ENCODE measurements at regions not wholly inside any gene's neighbourhood (a gene's known extent, or its start where the extent isn't known, plus 50 kb on each side); places are given as distances from the start of the nearest gene placed in this dataset.
A peak's percentile ranks its signal among the peaks of the same experiment; 100 is the strongest.
"Not testable (repeated sequence)": the region's sequence is repeated elsewhere in the genome, so short reads cannot be mapped to it uniquely, and the experiment has no call there.

- DNase-seq (ENCODE audit: low read depth, low spot score): not testable (repeated sequence)
Measured at GRCh38 chr4:127515259-127515658, 117.5 kb upstream of the INTU start.

GRCh38 chr4:127518046-127518445 lies 114.7 kb upstream of the INTU start:
- DNase-seq (ENCODE audit: low read depth, low spot score): no peak

- peak; percentile 65 for DNase-seq (ENCODE audit: low read depth, low spot score)
Measured at GRCh38 chr4:127521463-127521862, 111.3 kb upstream of the INTU start.

DNA sequence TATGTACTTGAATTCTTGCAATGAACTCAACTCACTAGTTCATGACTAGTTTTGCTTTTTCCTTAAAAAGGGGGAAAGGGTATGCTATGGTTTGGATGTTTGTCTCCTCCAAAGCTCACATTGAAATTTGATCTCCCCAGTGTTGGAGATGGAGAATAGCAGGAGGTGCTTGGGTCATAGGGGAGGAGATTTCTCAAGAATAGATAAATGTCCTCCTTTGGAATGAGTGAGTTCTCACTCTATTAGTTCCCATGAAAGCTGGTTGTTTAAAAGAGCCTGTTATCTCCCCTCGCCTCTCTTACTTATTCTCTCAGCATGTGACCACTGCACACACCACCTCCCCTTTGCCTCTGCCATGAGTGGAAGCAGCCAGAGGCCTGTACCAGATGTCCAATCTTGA lies 109.4 kb upstream of the INTU start:
- DNase-seq (ENCODE audit: low read depth, low spot score): no peak

DNA sequence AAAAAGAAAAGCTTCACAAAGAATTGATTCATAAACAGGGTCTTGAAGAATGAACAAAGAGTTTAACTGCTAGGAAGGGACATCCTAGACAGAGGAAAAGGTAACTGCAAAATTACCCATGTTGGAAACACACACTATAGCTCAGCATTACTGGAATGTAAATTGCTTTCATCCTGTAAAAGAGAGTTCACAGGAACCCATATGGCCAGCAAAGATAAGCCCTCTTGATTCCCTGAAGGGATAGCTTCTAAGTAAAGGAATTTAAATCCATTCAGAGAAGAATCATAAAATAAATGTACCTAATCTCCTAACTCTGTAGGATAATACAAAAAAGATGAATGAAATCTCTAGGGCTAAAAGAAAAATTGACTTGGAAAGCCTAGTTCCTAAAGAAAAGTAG lies 107.1 kb upstream of the INTU start:
- no peak for DNase-seq (ENCODE audit: low read depth, low spot score)

DNA sequence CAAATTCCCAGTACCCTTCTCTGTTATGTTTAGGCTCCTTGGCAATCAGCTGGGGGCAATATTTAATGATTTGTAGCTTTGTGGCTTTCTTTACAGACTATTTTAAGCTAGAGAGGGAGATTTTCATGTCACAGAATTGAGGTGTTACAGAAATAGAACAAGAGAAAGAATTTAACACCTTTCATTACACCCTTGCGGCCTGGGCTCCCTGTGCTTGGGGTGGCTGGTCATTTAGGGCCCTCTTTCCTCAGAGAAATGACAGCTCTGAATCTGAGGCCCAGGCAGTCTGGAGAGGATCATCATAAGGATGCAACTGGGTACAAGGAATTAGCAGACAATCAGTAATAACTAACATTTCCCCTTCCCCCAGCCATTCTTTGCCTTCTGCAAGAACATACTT lies 104.5 kb upstream of the INTU start:
- DNase-seq (ENCODE audit: low read depth, low spot score): no peak

GRCh38 chr4:127529879-127530278 lies 102.9 kb upstream of the INTU start:
- not testable (repeated sequence) for DNase-seq (ENCODE audit: low read depth, low spot score)

DNA sequence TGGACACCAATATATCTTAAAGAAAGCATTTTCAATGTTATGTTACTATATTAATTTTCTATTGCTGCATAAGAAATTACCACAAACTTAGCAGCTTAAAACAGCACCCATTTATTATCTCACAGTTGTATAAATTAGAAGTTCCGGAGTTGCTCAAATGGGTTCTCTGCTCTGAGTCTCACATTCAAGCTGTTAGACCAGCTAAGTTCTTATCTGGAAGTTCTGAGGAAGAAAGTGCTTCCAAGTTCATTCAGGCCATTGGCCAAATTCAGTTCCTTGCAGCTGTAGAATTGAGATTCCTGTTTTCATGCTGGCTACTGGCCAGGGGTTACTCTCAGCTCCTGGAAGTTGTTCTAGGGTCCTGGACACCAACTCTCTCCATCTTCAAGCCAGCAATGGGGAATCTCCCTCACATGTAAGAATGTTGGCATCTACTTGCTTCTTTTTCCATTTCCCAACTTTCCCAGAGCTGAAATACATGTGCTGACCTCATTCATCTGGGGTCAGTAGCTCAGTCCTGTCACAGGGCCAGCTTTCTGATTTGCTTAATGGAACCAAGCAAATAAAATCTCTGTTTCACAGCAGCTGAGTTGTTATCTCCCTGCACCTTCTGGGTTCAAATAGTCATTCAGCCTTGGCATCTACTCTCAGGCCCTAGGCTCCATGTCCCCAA lies 99.6 kb upstream of the INTU start:
- peak; percentile 35 for DNase-seq (ENCODE audit: low read depth, low spot score)

GRCh38 chr4:127534041-127534825 lies 98.5 kb upstream of the INTU start:
- DNase-seq (ENCODE audit: low read depth, low spot score): no peak

- no peak for DNase-seq (ENCODE audit: low read depth, low spot score)
Measured at GRCh38 chr4:127538016-127538415, 94.7 kb upstream of the INTU start.

DNA sequence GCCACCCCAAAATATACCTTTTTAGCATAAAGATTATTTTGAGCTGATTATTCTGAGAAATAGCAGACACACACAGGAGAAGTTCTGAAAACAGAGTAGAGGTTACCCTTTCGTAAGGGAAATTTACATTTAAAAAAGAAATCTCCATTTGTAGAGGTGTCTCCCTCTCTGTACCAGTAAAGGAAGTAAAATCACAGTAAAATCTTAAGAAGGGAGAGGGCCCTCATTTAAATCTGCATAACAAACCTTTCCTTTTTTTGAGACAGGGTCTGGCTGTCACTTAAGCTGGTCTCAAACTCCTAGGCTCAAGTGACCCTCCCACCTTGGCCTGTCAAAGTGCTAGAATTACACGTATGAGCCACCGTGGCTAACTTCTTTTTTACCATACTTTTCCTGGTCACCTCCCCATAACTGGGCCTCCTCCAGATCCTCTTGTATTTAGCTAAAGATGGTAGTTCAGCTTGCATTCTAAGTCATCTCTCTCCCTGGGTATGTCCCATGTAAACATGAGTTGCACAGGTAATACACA lies 92.2 kb upstream of the INTU start:
- no peak for DNase-seq (ENCODE audit: low read depth, low spot score)

DNA sequence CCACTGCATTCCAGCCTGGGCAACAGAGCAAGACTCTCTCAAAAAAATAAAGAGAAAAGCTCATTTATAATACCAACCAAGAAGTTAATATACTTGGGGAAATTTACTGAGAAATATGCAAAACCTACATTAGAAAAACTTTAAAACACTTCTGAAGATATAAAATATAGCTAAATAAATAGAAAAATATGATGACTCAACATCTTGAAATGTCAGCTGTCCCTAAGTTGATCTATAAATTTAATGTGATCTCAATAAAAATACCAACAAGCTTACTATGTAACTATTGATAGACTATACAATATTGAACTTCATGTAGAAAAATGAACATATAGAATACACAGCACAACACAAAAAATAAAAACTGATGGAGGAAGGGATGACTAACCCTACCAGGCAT lies 87.5 kb upstream of the INTU start:
- no peak for DNase-seq (ENCODE audit: low read depth, low spot score)

DNA sequence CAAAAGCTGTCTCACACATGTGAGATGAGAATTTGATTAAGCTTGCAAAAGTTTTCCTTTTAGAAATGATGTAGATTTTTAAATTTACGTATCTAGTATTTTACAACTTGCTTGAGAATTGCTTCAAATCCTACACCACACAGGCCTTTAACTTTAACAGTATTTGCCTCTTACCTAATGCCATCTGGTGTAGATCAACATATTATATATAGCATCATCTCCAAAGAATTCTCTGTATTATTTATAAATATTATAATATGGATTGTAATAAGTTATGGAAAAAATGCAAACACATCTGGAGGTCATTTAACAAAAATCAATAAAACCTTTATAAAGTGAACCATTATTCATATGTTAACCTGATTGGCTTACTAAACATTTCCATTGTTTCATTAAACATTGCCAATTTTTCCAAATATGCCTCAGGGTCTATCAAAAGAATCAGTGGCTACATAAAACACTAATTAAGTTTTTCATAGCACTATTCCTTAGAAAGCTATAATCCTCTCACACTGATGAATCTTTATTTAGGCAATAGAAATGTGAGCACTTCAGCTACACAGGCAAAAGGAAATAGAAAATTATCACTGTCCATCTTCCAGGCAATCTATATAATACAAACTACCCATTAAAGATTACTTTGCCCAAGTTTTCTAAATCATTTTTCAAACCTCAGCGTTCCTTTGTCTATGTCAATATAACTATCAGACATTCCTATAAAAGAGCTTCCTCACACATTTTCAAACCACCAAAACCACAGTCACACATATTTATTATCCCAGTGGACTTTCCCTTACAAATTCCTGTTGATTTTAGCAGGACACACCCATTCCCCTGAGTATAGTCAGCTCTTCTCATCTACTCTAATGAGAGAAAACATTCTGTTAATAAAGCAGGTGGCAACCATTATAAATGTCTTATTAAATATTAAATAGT lies 83.5 kb upstream of the INTU start:
- DNase-seq (ENCODE audit: low read depth, low spot score): peak; percentile 37

- DNase-seq (ENCODE audit: low read depth, low spot score): no peak
Measured at GRCh38 chr4:127555106-127555505, 77.7 kb upstream of the INTU start.

GRCh38 chr4:127558088-127558487 lies 74.7 kb upstream of the INTU start:
- no peak for DNase-seq (ENCODE audit: low read depth, low spot score)

- no peak for DNase-seq (ENCODE audit: low read depth, low spot score)
Measured at GRCh38 chr4:127558489-127559407, 74.0 kb upstream of the INTU start.

DNA sequence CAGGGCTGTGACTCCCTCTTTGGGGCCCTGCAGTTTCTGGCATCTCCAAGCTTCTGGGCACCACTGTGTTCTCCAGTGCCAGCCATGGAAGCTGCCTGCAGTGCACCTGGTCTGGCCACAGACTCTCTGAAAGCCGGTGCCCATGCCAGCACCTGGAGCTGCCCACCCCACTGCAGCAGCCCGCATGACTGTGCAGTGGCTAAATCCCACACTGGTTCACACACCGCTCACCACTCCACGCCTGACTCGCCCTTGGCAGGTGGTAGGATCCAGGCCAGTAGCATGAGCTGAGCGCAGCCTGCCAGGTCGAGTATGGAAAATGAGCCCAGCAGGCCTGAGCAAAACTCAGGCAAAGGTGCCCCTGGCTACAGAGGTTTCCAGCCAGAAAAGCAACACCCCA lies 72.8 kb upstream of the INTU start:
- no peak for DNase-seq (ENCODE audit: low read depth, low spot score)

DNA sequence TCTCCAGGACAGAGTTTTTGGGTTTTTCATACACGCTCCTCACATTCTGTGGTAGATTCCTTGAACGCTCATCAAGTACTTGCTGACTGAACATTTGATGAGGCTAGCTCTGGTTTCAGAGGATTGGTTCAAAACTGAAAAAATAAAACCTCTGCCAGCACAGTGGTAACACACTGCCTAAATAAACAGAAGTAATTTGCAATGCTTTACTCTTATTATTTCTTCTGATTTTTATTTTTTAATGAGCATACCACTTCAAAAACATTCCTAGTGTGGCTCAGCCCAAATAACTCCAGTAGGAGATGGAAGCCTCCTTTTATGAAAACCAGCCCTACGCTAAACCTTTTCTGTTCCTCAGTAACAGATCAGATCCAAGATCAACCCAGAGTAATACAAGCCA lies 72.0 kb upstream of the INTU start:
- DNase-seq (ENCODE audit: low read depth, low spot score): peak; percentile 78

GRCh38 chr4:127574643-127575042 lies 58.1 kb upstream of the INTU start:
- DNase-seq (ENCODE audit: low read depth, low spot score): no peak

DNA sequence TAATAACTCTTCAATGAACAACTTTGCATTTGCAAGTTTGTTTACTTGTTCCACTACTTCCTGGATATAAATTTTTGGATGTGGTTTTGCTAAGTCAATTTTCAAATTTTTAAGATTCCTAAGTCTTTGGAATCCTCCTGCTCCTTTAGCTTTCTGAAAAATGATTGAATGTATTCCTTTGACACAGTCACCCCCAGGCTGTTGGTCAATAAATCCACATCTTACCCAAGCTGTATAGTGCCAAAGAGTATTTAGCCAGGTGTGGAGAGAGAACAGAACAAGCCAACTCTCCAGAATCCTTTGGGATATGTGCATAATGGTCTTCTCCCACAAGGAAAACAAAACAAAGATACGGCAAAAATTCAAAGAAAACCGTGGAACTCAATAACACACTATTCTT lies 56.9 kb upstream of the INTU start:
- no peak for DNase-seq (ENCODE audit: low read depth, low spot score)

DNA sequence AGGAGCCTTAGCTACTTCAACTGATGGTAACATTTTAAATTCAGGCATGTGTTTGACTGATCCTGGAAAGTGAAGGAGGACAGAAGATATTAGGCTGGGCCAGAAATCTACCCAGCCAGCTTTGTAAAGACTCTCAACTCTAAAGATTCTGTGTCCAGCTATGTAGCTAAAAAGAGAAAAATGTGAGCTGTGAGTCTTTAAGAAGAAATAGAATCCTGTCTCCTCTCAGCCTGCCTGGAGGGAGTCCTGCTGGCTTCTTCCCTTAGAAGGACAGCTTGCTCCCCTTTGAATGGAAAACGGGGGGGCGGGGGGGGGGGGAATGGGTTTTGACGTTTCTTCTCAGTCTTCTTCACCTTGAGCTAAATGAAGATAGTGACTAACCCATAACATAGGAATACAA lies 54.3 kb upstream of the INTU start:
- no peak for DNase-seq (ENCODE audit: low read depth, low spot score)
